GM21737 (cell line): ENCODE measurements at regions not wholly inside any gene's neighbourhood (a gene's known extent, or its start where the extent isn't known, plus 50 kb on each side); places are given as distances from the start of the nearest gene placed in this dataset.

Experiments
- ATAC-seq: cut with Tn5 transposase; IDR thresholded peaks from one replicate; pipeline ENCODE4 v1.9.1; 2021; ENCODE audit warnings: mild to moderate bottlenecking, moderate library complexity; ENCODE audit not compliant: unreplicated experiment

GRCh38 chr4:181646864-181647263 lies 596.3 kb upstream of the TENM3 start:
- ATAC-seq, result no peak

GRCh38 chr4:181647396-181648147 lies 595.6 kb upstream of the TENM3 start:
- ATAC-seq, result no peak

- ATAC-seq, result no peak
These were observed 593.0 kb upstream of the TENM3 start for GRCh38 chr4:181650033-181650825.

GRCh38 chr4:181656748-181657147 lies 586.5 kb upstream of the TENM3 start:
- no peak for ATAC-seq

GRCh38 chr4:181659202-181659601 lies 584.0 kb upstream of the TENM3 start:
- ATAC-seq, result no peak

GRCh38 chr4:181659876-181660275 lies 583.3 kb upstream of the TENM3 start:
- no peak for ATAC-seq

GRCh38 chr4:181661090-181661489 lies 582.1 kb upstream of the TENM3 start:
- ATAC-seq, result no peak

- no peak for ATAC-seq
These were observed 581.3 kb upstream of the TENM3 start for GRCh38 chr4:181661923-181662322.

- no peak for ATAC-seq
These were observed 580.8 kb upstream of the TENM3 start for GRCh38 chr4:181662383-181662782.

GRCh38 chr4:181670506-181670905 lies 572.7 kb upstream of the TENM3 start:
- ATAC-seq, result no peak

- ATAC-seq, result no peak
These were observed 571.5 kb upstream of the TENM3 start for GRCh38 chr4:181671672-181672071.

- no peak for ATAC-seq
These were observed 570.5 kb upstream of the TENM3 start for GRCh38 chr4:181672751-181673150.

GRCh38 chr4:181674315-181674875 lies 568.8 kb upstream of the TENM3 start:
- ATAC-seq, result no peak

GRCh38 chr4:181676546-181676945 lies 566.7 kb upstream of the TENM3 start:
- no peak for ATAC-seq

GRCh38 chr4:181677201-181677600 lies 566.0 kb upstream of the TENM3 start:
- ATAC-seq, result no peak

- ATAC-seq, result no peak
These were observed 565.6 kb upstream of the TENM3 start for GRCh38 chr4:181677621-181678020.

GRCh38 chr4:181679754-181680153 lies 563.4 kb upstream of the TENM3 start:
- ATAC-seq, result no peak

GRCh38 chr4:181682367-181683047 lies 560.7 kb upstream of the TENM3 start:
- ATAC-seq, result no peak

GRCh38 chr4:181684310-181684709 lies 558.9 kb upstream of the TENM3 start:
- no peak for ATAC-seq

GRCh38 chr4:181685461-181685860 lies 557.7 kb upstream of the TENM3 start:
- no peak for ATAC-seq

GRCh38 chr4:181685911-181686310 lies 557.3 kb upstream of the TENM3 start:
- no peak for ATAC-seq
